ENCODE measurements at regions not wholly inside any gene's neighbourhood (a gene's known extent, or its start where the extent isn't known, plus 50 kb on each side); places are given as distances from the start of the nearest gene placed in this dataset.
A peak's percentile ranks its signal among the peaks of the same experiment; 100 is the strongest.

GRCh38 chr2:129699781-129700573, 279.5 kb upstream of the RAB6C start:
- Histone ChIP-seq H3K27me3 (no peaks in the 10 kb centered on the region), H3K4me1 (peaks cover 13% of the 10 kb centered on the region), H3K4me3 (no peak overlapping the region), H3K27ac (no peak overlapping the region), H3K4me2 (no peak overlapping the region), H3K9ac (no peak overlapping the region), H4K20me1 (no peaks in the 10 kb centered on the region), H3K36me3 (no peaks in the 10 kb centered on the region), H3K9me3 (no peaks in the 10 kb centered on the region)
- TF ChIP-seq Cebpa-rat (IDR thresholded peaks at IDR 0.05) = no peak

- no peak for TF ChIP-seq Cebpa-rat (IDR thresholded peaks at IDR 0.05)
- no peaks in the 10 kb centered on the region for H4K20me1 ChIP-seq
- no peak overlapping the region for H3K4me3 ChIP-seq
- no peaks in the 10 kb centered on the region for H3K36me3 ChIP-seq
- no peak overlapping the region for H3K9ac ChIP-seq
- no peak overlapping the region for H3K27ac ChIP-seq
- H3K27me3 ChIP-seq = no peaks in the 10 kb centered on the region
- peaks cover 13% of the 10 kb centered on the region for H3K4me1 ChIP-seq
- H3K4me2 ChIP-seq = peak overlapping the region; percentile 53
- H3K9me3 ChIP-seq = no peaks in the 10 kb centered on the region
Observed at GRCh38 chr2:129702416-129703176, 276.9 kb upstream of the RAB6C start.

- no peak overlapping the region for H3K4me2 ChIP-seq
- no peaks in the 10 kb centered on the region for H3K27me3 ChIP-seq
- H3K9ac ChIP-seq = no peak overlapping the region
- peaks cover 35% of the 10 kb centered on the region for H3K4me1 ChIP-seq
- H3K4me3 ChIP-seq = no peak overlapping the region
- H3K36me3 ChIP-seq = no peaks in the 10 kb centered on the region
- no peaks in the 10 kb centered on the region for H4K20me1 ChIP-seq
- no peaks in the 10 kb centered on the region for H3K9me3 ChIP-seq
- no peak for TF ChIP-seq Cebpa-rat (IDR thresholded peaks at IDR 0.05)
- no peak overlapping the region for H3K27ac ChIP-seq
Observed at GRCh38 chr2:129705085-129705484, 274.4 kb upstream of the RAB6C start.

GRCh38 chr2:129707800-129708199, 271.7 kb upstream of the RAB6C start:
- H3K4me1 ChIP-seq = peaks cover 51% of the 10 kb centered on the region
- TF ChIP-seq Cebpa-rat (IDR thresholded peaks at IDR 0.05) = no peak

GRCh38 chr2:129708221-129708967, 271.1 kb upstream of the RAB6C start:
- peak overlapping the region; percentile 85 for H3K4me2 ChIP-seq
- no peak overlapping the region for H3K9ac ChIP-seq
- no peaks in the 10 kb centered on the region for H3K27me3 ChIP-seq
- H4K20me1 ChIP-seq = no peaks in the 10 kb centered on the region
- no peak overlapping the region for H3K4me3 ChIP-seq
- no peak for TF ChIP-seq Cebpa-rat (IDR thresholded peaks at IDR 0.05)
- peak overlapping the region; percentile 72; the same call in 1 of the 2 replicates for H3K27ac ChIP-seq
- H3K9me3 ChIP-seq = no peaks in the 10 kb centered on the region
- peaks cover 47% of the 10 kb centered on the region for H3K4me1 ChIP-seq
- H3K36me3 ChIP-seq = no peaks in the 10 kb centered on the region

More at GRCh38 chr2:129707800-129708199, 271.7 kb upstream of the RAB6C start:
- Histone ChIP-seq H3K36me3 (no peaks in the 10 kb centered on the region), H3K27ac (no peak overlapping the region), H3K4me3 (no peak overlapping the region), H3K27me3 (no peaks in the 10 kb centered on the region), H4K20me1 (no peaks in the 10 kb centered on the region), H3K4me2 (no peak overlapping the region), H3K9me3 (no peaks in the 10 kb centered on the region), H3K9ac (no peak overlapping the region)

- Histone ChIP-seq H3K4me2 (peak overlapping the region; percentile 85), H3K4me1 (peaks cover 47% of the 10 kb centered on the region), H3K9ac (peak overlapping the region; percentile 0; the same call in 1 of the 2 replicates), H3K9me3 (no peaks in the 10 kb centered on the region), H3K4me3 (no peak overlapping the region), H3K36me3 (no peaks in the 10 kb centered on the region), H3K27ac (peak overlapping the region; percentile 72), H3K27me3 (no peaks in the 10 kb centered on the region), H4K20me1 (no peaks in the 10 kb centered on the region)
- TF ChIP-seq Cebpa-rat (IDR thresholded peaks at IDR 0.05) = no peak
Observed at GRCh38 chr2:129709001-129709955, 270.2 kb upstream of the RAB6C start.

GRCh38 chr2:129709956-129710598, 269.4 kb upstream of the RAB6C start:
- H3K36me3 ChIP-seq = no peaks in the 10 kb centered on the region
- TF ChIP-seq Cebpa-rat (IDR thresholded peaks at IDR 0.05) = no peak
- H3K9me3 ChIP-seq = no peaks in the 10 kb centered on the region
- peaks cover 47% of the 10 kb centered on the region for H3K4me1 ChIP-seq
- H3K4me2 ChIP-seq = peak overlapping the region; percentile 85
- peak overlapping the region; percentile 72 for H3K27ac ChIP-seq
- no peaks in the 10 kb centered on the region for H3K27me3 ChIP-seq
- H3K9ac ChIP-seq = no peak overlapping the region
- H4K20me1 ChIP-seq = no peaks in the 10 kb centered on the region
- no peak overlapping the region for H3K4me3 ChIP-seq

GRCh38 chr2:129710670-129711495, 268.6 kb upstream of the RAB6C start:
- H3K27me3 ChIP-seq = no peaks in the 10 kb centered on the region
- H3K4me2 ChIP-seq = peak overlapping the region; percentile 85
- H4K20me1 ChIP-seq = no peaks in the 10 kb centered on the region
- H3K9me3 ChIP-seq = no peaks in the 10 kb centered on the region
- no peak for TF ChIP-seq Cebpa-rat (IDR thresholded peaks at IDR 0.05)
- H3K36me3 ChIP-seq = no peaks in the 10 kb centered on the region
- H3K4me3 ChIP-seq = no peak overlapping the region
- no peak overlapping the region for H3K27ac ChIP-seq
- no peak overlapping the region for H3K9ac ChIP-seq
- H3K4me1 ChIP-seq = peaks cover 47% of the 10 kb centered on the region

All from BLaER1 (cell line).